GM18907 (cell line): ENCODE measurements at regions not wholly inside any gene's neighbourhood (a gene's known extent, or its start where the extent isn't known, plus 50 kb on each side); places are given as distances from the start of the nearest gene placed in this dataset.
A peak's percentile ranks its signal among the peaks of the same experiment; 100 is the strongest.

Source experiments
- ATAC-seq: cut with Tn5 transposase; IDR thresholded peaks from one replicate; pipeline ENCODE4 v1.9.1; 2021; ENCODE audit warnings: mild to moderate bottlenecking, moderate library complexity; ENCODE audit not compliant: unreplicated experiment

- ATAC-seq, result no peak
Observed at GRCh38 chr10:129021594-129022304, 445.3 kb upstream of the MGMT start.

GRCh38 chr10:129023082-129023481 lies 444.0 kb upstream of the MGMT start:
- no peak for ATAC-seq

GRCh38 chr10:129024046-129024445 lies 443.0 kb upstream of the MGMT start:
- ATAC-seq, result no peak

- ATAC-seq, result no peak
Observed at GRCh38 chr10:129025787-129026186, 441.3 kb upstream of the MGMT start.

- no peak for ATAC-seq
Observed at GRCh38 chr10:129027906-129028305, 439.1 kb upstream of the MGMT start.

GRCh38 chr10:129028451-129028850 lies 438.6 kb upstream of the MGMT start:
- ATAC-seq, result no peak

GRCh38 chr10:129029051-129029450 lies 438.0 kb upstream of the MGMT start:
- ATAC-seq, result no peak

- ATAC-seq, result no peak
Observed at GRCh38 chr10:129029851-129030602, 437.0 kb upstream of the MGMT start.

GRCh38 chr10:129030603-129030895 lies 436.5 kb upstream of the MGMT start:
- no peak for ATAC-seq

- ATAC-seq, result peak; percentile 71
Observed at GRCh38 chr10:129030996-129031843, 435.8 kb upstream of the MGMT start.

- no peak for ATAC-seq
Observed at GRCh38 chr10:129031844-129032150, 435.2 kb upstream of the MGMT start.

- ATAC-seq, result no peak
Observed at GRCh38 chr10:129032372-129033313, 434.4 kb upstream of the MGMT start.

GRCh38 chr10:129033340-129033739 lies 433.7 kb upstream of the MGMT start:
- no peak for ATAC-seq

- no peak for ATAC-seq
Observed at GRCh38 chr10:129033790-129034272, 433.2 kb upstream of the MGMT start.

- no peak for ATAC-seq
Observed at GRCh38 chr10:129035052-129035827, 431.8 kb upstream of the MGMT start.

GRCh38 chr10:129038522-129038921 lies 428.5 kb upstream of the MGMT start:
- no peak for ATAC-seq

- no peak for ATAC-seq
Observed at GRCh38 chr10:129039406-129040370, 427.4 kb upstream of the MGMT start.

GRCh38 chr10:129040377-129040776 lies 426.7 kb upstream of the MGMT start:
- no peak for ATAC-seq

GRCh38 chr10:129041916-129042315 lies 425.1 kb upstream of the MGMT start:
- no peak for ATAC-seq
